Spleen (tissue), 11 donors: ENCODE measurements at regions not wholly inside any gene's neighbourhood (a gene's known extent, or its start where the extent isn't known, plus 50 kb on each side); places are given as distances from the start of the nearest gene placed in this dataset.
A peak's percentile ranks its signal among the peaks of the same experiment; 100 is the strongest.

Source experiments
- DNase-seq: peaks from one replicate; pipeline ENCODE4 v3.0.0-alpha.2; 2020
- H3K27ac ChIP-seq, 8 donors: fragments of 200-600 bp; sonication (generic) in 7 of 8; 1 replicate in 4 of 8; 2 replicates in 4 of 8; pipeline versions ENCODE4 v1.5.0 to v1.8.0; 2016 to 2021; ENCODE audit warnings: inconsistent platforms in 4 of 8, mild to moderate bottlenecking in 4 of 8, moderate library complexity in 1 of 8
- H3K27me3 ChIP-seq, 7 donors: fragments of 200-600 bp; sonication (generic) in 6 of 7; replicated peaks in 1 of 7; 1 replicate in 4 of 7; 2 replicates in 3 of 7; pipeline versions ENCODE4 v1.5.0 to v1.8.0; 2016 to 2021; ENCODE audit warnings: inconsistent platforms in 3 of 7, mild to moderate bottlenecking in 1 of 7
- H3K36me3 ChIP-seq, 6 donors: fragments of 200-600 bp; sonication (generic) in 5 of 6; 1 replicate in 4 of 6; 2 replicates in 2 of 6; pipeline versions ENCODE4 v1.5.0 to v1.8.0; 2016 to 2021; ENCODE audit warnings: inconsistent platforms in 2 of 6
- H3K4me1 ChIP-seq, 6 donors: fragments of 200-600 bp; sonication (generic) in 5 of 6; 1 replicate in 3 of 6; 2 replicates in 3 of 6; pipeline versions ENCODE4 v1.5.0 to v1.8.0; 2016 to 2021; ENCODE audit warnings: inconsistent platforms in 3 of 6
- H3K4me3 ChIP-seq, 8 donors: fragments of 200-600 bp; sonication (generic) in 7 of 8; 1 replicate in 4 of 8; 2 replicates in 4 of 8; pipeline versions ENCODE4 v1.5.0 to v1.8.0; 2016 to 2021; ENCODE audit warnings: inconsistent platforms in 4 of 8, mild to moderate bottlenecking in 4 of 8, moderate library complexity in 2 of 8
- H3K9me3 ChIP-seq, 8 donors: fragments of 200-600 bp; sonication (generic) in 7 of 8; 1 replicate in 4 of 8; 2 replicates in 4 of 8; pipeline versions ENCODE4 v1.5.0 to v1.8.0; 2016 to 2021; ENCODE audit warnings: inconsistent platforms in 4 of 8
- CTCF ChIP-seq, 11 experiments: fragments of 200-600 bp in 7 of 11; fragments of 450-650 bp in 4 of 11; sonication (generic) in 4 of 11; IDR thresholded peaks in 8 of 11; conservative IDR thresholded peaks in 3 of 11; 1 replicate in 7 of 11; 2 replicates in 4 of 11; pipeline versions ENCODE4 v1.4.0 to v1.8.0; 2016 to 2021; ENCODE audit warnings: antibody characterized with exemption in 11 of 11, inconsistent platforms in 4 of 11, mild to moderate bottlenecking in 1 of 11
- POLR2A ChIP-seq, 3 donors: fragments of 450-650 bp; IDR thresholded peaks; one replicate each; pipeline ENCODE4 v1.5.1; 2017; ENCODE audit warnings: antibody characterized with exemption in 3 of 3, mild to moderate bottlenecking in 1 of 3
- POLR2AphosphoS5 ChIP-seq, 3 donors: sonication (generic); formaldehyde crosslinking; IDR thresholded peaks; one replicate each; pipeline ENCODE4 v1.5.1; 2017; ENCODE audit warnings: antibody characterized with exemption in 3 of 3
- WGBS, 5 donors: extraction: QIAGEN DNeasy Blood & Tissue Kit in 3 of 5; methylation state at CpG; one replicate each; pipeline versions ENCODE4 v1.1.5 to v1.1.7; 2013 to 2018; 5-methylcytosine and 5-hydroxymethylcytosine counted together
- intact Hi-C: fragments of 100-400 bp; cut with DNase I; formaldehyde crosslinking; loops from one replicate; pipeline ENCODE4 v1.15.0; 2023; ENCODE audit warnings: low total_unique reads
- donor health status: healthy with polysubstance abuse.
- donor health status: DM: no; HTN: no; CAD: no; lungs with moderate emphysema.
- donor health status: DM: no; HTN: no; CAD: no.
- donor health status: Bipolar disorder and iron deficiency.
- donor health status: healthy.
- donor health status: DM: no; HTN: no; CAD: no.
- donor health status: DM: yes; HTN: yes; CAD: no.

GRCh38 chr11:129281471-129282415, 89.6 kb upstream of the ARHGAP32 start:
- Histone ChIP-seq H3K36me3 (no peaks in the 10 kb centered on the region), H3K4me1 (peaks cover 5 to 39% (median 21%) of the 10 kb centered on the region in 6 donors), H3K9me3 (no peaks in the 10 kb centered on the region), H3K27ac (no peak overlapping the region), H3K27me3 (peaks cover 0 to 16% (median 0%) of the 10 kb centered on the region in 7 donors), H3K4me3 (no peak overlapping the region)
- DNase-seq, result no peak
- TF ChIP-seq POLR2A (IDR thresholded peaks at IDR 0.05) (no peak), CTCF (IDR thresholded peaks at IDR 0.05 in 8 of 11, conservative IDR thresholded peaks at IDR 0.05 in 3 of 11) (no peak)
- intact Hi-C loops, result no loop called here
- 90 to 94% (median 90%) methylated on average over 11 of the region's 11 CpGs for WGBS, 5 donors

- Histone ChIP-seq H3K4me3 (peak overlapping the region; percentile 38 to 79 (median 53)), H3K36me3 (no peaks in the 10 kb centered on the region), H3K27ac (peak overlapping the region in 6 of 8 donors; percentile 34 to 74 (median 44)), H3K27me3 (peaks cover 0 to 16% (median 0%) of the 10 kb centered on the region in 7 donors), H3K9me3 (no peaks in the 10 kb centered on the region), H3K4me1 (peaks cover 11 to 54% (median 31%) of the 10 kb centered on the region in 6 donors)
- intact Hi-C loops, result no loop called here
- DNase-seq, result no peak
- WGBS, 5 donors, result 12 to 19% (median 14%) methylated on average over 16 of the region's 16 CpGs
- TF ChIP-seq POLR2A (IDR thresholded peaks at IDR 0.05) (no peak), POLR2AphosphoS5 (IDR thresholded peaks at IDR 0.05) (no peak), CTCF (IDR thresholded peaks at IDR 0.05 in 8 of 11, conservative IDR thresholded peaks at IDR 0.05 in 3 of 11) (no peak)
Observed at GRCh38 chr11:129280027-129280811, 88.1 kb upstream of the ARHGAP32 start.

- H3K4me3 ChIP-seq, result peak overlapping the region; percentile 38 to 79 (median 53)
Observed at GRCh38 chr11:129279326-129280026, 87.4 kb upstream of the ARHGAP32 start.

More at GRCh38 chr11:129279326-129280026, 87.4 kb upstream of the ARHGAP32 start:
- no peaks in the 10 kb centered on the region for H3K9me3 ChIP-seq
- peaks cover 11 to 61% (median 33%) of the 10 kb centered on the region in 6 donors for H3K4me1 ChIP-seq
- H3K36me3 ChIP-seq, result no peaks in the 10 kb centered on the region
- peaks cover 0 to 16% (median 0%) of the 10 kb centered on the region in 7 donors for H3K27me3 ChIP-seq
- no peak for TF ChIP-seq CTCF (IDR thresholded peaks at IDR 0.05 in 8 of 11, conservative IDR thresholded peaks at IDR 0.05 in 3 of 11)
- peak; percentile 23 to 73 (median 48) for TF ChIP-seq POLR2AphosphoS5 (IDR thresholded peaks at IDR 0.05)
- TF ChIP-seq POLR2A (IDR thresholded peaks at IDR 0.05), result no peak
- peak overlapping the region in 6 of 8 donors; percentile 34 to 74 (median 44) for H3K27ac ChIP-seq
- WGBS, 5 donors, result 0 to 4% (median 1%) methylated on average over 42 to 103 of the region's 103 CpGs
- DNase-seq, result peak; percentile 94
- intact Hi-C loops, result no loop called here
